ENCODE measurements at regions not wholly inside any gene's neighbourhood (a gene's known extent, or its start where the extent isn't known, plus 50 kb on each side); places are given as distances from the start of the nearest gene placed in this dataset.

DNA sequence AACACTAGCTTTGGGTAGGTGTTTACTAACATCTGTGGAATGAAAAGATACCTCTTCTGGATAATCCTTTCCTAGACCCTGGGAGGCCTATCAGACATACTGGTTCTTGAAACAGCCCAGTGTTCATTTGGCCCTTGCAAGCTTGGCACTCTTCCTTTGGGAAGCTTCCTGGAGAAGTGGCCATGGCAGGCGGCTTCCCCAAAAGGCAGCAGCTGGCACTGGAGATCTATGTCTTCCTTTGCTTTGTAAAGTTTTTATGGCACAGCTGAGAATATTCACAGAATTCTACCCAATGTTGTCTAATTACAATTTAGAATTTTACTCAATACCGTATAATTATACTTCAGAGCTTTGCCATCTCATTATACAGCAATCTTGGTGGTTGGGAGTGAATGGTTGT is 199.2 kb upstream of the C11orf87 start:
- H3K9ac ChIP-seq (ENCODE audit: insufficient read depth in 1 of 2, low read depth in 2 of 2, low read length in 2 of 2), result no peak overlapping the region
- H3K36me3 ChIP-seq (ENCODE audit: control insufficient read depth, insufficient read depth, low read length), result no peaks in the 10 kb centered on the region
- H3K27ac ChIP-seq (ENCODE audit: extremely low read depth, low read depth, low read length), result no peak overlapping the region
- TF ChIP-seq ZNF239 (CRISPR knock-in tag; IDR thresholded peaks at IDR 0.05), result no peak
- WGBS (ENCODE audit: insufficient coverage, low coverage, missing lambda C conversion rate), result 8% methylated on average over 2 of the region's 2 CpGs
- no peaks in the 10 kb centered on the region for H4K20me1 ChIP-seq (replicated peaks; ENCODE audit: control insufficient read depth, insufficient read depth, low read length)
- FAIRE-seq, result no peak
- no peak for ATAC-seq
- in situ Hi-C loops (cut with MboI), result no loop called here
- BruUV-seq (replicated peaks), result no TSS peak
- no peaks in the 10 kb centered on the region for H3K79me2 ChIP-seq (ENCODE audit: control insufficient read depth, insufficient read depth, low read length)
- H3K9me3 ChIP-seq (replicated peaks; ENCODE audit: control insufficient read depth, insufficient read depth, low read depth, low read length), result no peaks in the 10 kb centered on the region
- no peak overlapping the region for H3K4me2 ChIP-seq (ENCODE audit: insufficient read depth, low read length)
- no peak overlapping the region for H3K4me3 ChIP-seq
- intact Hi-C loops (cut with micrococcal nuclease), result no loop called here
- no peak for DNase-seq (ENCODE audit: extremely low read depth in 1 of 4, low spot score in 3 of 4)
- CTCF ChIA-PET (ENCODE audit: low intra/inter-chr PET ratio), result no interaction called here
- H3K27me3 ChIP-seq (ENCODE audit: control insufficient read depth in 2 of 2, insufficient read depth in 2 of 2, low read length in 2 of 2), result no peaks in the 10 kb centered on the region
- H2AFZ ChIP-seq (ENCODE audit: low read depth, low read length), result no peak overlapping the region
- H3K4me1 ChIP-seq (replicated peaks in 1 of 2; ENCODE audit: control insufficient read depth in 2 of 2, insufficient read depth in 2 of 2, low read length in 2 of 2), result no peaks in the 10 kb centered on the region
- POLR2A ChIA-PET, result no interaction called here
- no peaks in the 10 kb centered on the region for H3K9me1 ChIP-seq (ENCODE audit: control insufficient read depth, insufficient read depth, low read length)

DNA sequence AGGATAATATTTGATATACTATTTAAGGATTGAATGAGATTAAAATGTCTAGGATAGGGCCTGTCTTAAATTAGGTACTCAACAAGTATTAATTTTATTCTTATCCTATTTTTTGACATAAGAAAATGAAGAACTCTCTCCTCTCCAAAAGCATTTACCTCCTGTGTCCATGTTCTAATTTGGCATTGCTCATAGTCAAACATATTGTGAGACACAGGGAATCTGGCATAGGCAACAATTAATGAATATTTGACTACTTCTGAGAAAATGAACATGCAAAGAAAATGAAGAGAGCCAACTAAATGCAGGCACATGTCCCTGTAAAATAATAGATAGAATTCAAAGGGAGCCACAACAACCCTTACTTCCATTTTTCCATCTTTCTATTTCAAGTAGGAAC is 198.5 kb upstream of the C11orf87 start:
- no peak overlapping the region for H3K27ac ChIP-seq (ENCODE audit: extremely low read depth, low read depth, low read length)
- intact Hi-C loops (cut with micrococcal nuclease), result no loop called here
- DNase-seq (ENCODE audit: extremely low read depth in 1 of 4, low spot score in 3 of 4), result no peak
- no peak for FAIRE-seq
- CTCF ChIA-PET (ENCODE audit: low intra/inter-chr PET ratio), result no interaction called here
- POLR2A ChIA-PET, result no interaction called here
- H3K9ac ChIP-seq (ENCODE audit: insufficient read depth in 1 of 2, low read depth in 2 of 2, low read length in 2 of 2), result no peak overlapping the region
- no TSS peak for BruUV-seq (replicated peaks)
- in situ Hi-C loops (cut with MboI), result no loop called here
- no peaks in the 10 kb centered on the region for H3K79me2 ChIP-seq (ENCODE audit: control insufficient read depth, insufficient read depth, low read length)
- ATAC-seq, result no peak
- TF ChIP-seq ZNF644 (tag; IDR thresholded peaks at IDR 0.05; ENCODE audit: low read depth) (no peak), SMARCE1 (IDR thresholded peaks at IDR 0.05) (no peak), KLF10 (CRISPR knock-in tag; IDR thresholded peaks at IDR 0.05) (no peak)
- no peaks in the 10 kb centered on the region for H3K4me1 ChIP-seq (replicated peaks in 1 of 2; ENCODE audit: control insufficient read depth in 2 of 2, insufficient read depth in 2 of 2, low read length in 2 of 2)
- no peak overlapping the region for H2AFZ ChIP-seq (ENCODE audit: low read depth, low read length)
- H3K27me3 ChIP-seq (ENCODE audit: control insufficient read depth in 2 of 2, insufficient read depth in 2 of 2, low read length in 2 of 2), result no peaks in the 10 kb centered on the region
- H3K9me3 ChIP-seq (replicated peaks; ENCODE audit: control insufficient read depth, insufficient read depth, low read depth, low read length), result no peaks in the 10 kb centered on the region
- H3K36me3 ChIP-seq (ENCODE audit: control insufficient read depth, insufficient read depth, low read length), result no peaks in the 10 kb centered on the region
- no peaks in the 10 kb centered on the region for H4K20me1 ChIP-seq (replicated peaks; ENCODE audit: control insufficient read depth, insufficient read depth, low read length)
- no peak overlapping the region for H3K4me2 ChIP-seq (ENCODE audit: insufficient read depth, low read length)
- H3K4me3 ChIP-seq, result no peak overlapping the region
- H3K9me1 ChIP-seq (ENCODE audit: control insufficient read depth, insufficient read depth, low read length), result no peaks in the 10 kb centered on the region
